Esophagus muscularis mucosa (tissue), 4 donors: ENCODE measurements at regions not wholly inside any gene's neighbourhood (a gene's known extent, or its start where the extent isn't known, plus 50 kb on each side); places are given as distances from the start of the nearest gene placed in this dataset.

Source experiments
- DNase-seq: peaks from one replicate; pipeline ENCODE4 v3.0.0-alpha.2; 2017; ENCODE audit errors: extremely low spot score
- H3K27ac ChIP-seq, 4 donors: fragments of 200-600 bp; sonication (generic); replicated peaks in 1 of 4; 1 replicate in 3 of 4; 2 replicates in 1 of 4; pipeline ENCODE4 v1.5.1; 2016 to 2019; ENCODE audit warnings: mild to moderate bottlenecking in 1 of 4
- H3K27me3 ChIP-seq, 4 donors: fragments of 200-600 bp; sonication (generic); one replicate each; pipeline versions ENCODE4 v1.5.1 to v1.6.0; 2016 to 2019
- H3K36me3 ChIP-seq, 4 donors: fragments of 200-600 bp; sonication (generic); one replicate each; pipeline ENCODE4 v1.5.1; 2016 to 2019
- H3K4me1 ChIP-seq, 4 donors: fragments of 200-600 bp; sonication (generic); one replicate each; pipeline ENCODE4 v1.5.1; 2016 to 2019
- H3K4me3 ChIP-seq, 4 donors: fragments of 200-600 bp; sonication (generic); 1 replicate in 2 of 4; 2 replicates in 2 of 4; pipeline ENCODE4 v1.5.1; 2016 to 2019; ENCODE audit warnings: mild to moderate bottlenecking in 4 of 4, moderate library complexity in 1 of 4
- H3K9me3 ChIP-seq, 4 donors: fragments of 200-600 bp; sonication (generic); 1 replicate in 3 of 4; 2 replicates in 1 of 4; pipeline ENCODE4 v1.5.1; 2016 to 2019
- EP300 ChIP-seq: sonication (generic); formaldehyde crosslinking; IDR thresholded peaks from one replicate; pipeline ENCODE4 v1.6.1; 2017; ENCODE audit warnings: antibody characterized with exemption
- POLR2A ChIP-seq: fragments of 450-650 bp; IDR thresholded peaks from one replicate; pipeline ENCODE4 v1.6.1; 2017; ENCODE audit warnings: antibody characterized with exemption, moderate library complexity, mild to moderate bottlenecking, low read depth
- POLR2AphosphoS5 ChIP-seq, 2 donors: sonication (generic); formaldehyde crosslinking; IDR thresholded peaks; one replicate each; pipeline ENCODE4 v1.6.1; 2017; ENCODE audit warnings: antibody characterized with exemption in 2 of 2
- WGBS: methylation state at CpG from one replicate; pipeline ENCODE4 v1.1.5; 2018; 5-methylcytosine and 5-hydroxymethylcytosine counted together
- intact Hi-C: fragments of 100-400 bp; cut with DNase I; formaldehyde crosslinking; loops from one replicate; pipeline ENCODE4 v1.15.1; 2023
- TF ChIP-seq, protein P1 (sequence below), 3 experiments: fragments of 200-600 bp in 2 of 3; fragments of 450-650 bp in 1 of 3; sonication (generic) in 2 of 3; IDR thresholded peaks; one replicate each; pipeline ENCODE4 v1.5.1; 2017 to 2019; ENCODE audit warnings: antibody characterized with exemption in 3 of 3, mild to moderate bottlenecking in 2 of 3, moderate library complexity in 1 of 3

GRCh38 chr18:67280486-67281242 lies 235.9 kb downstream of the DSEL start:
- intact Hi-C loops = no loop called here
- TF ChIP-seq POLR2AphosphoS5 (IDR thresholded peaks at IDR 0.05) (no peak), EP300 (no peak), POLR2A (no peak)
- TF ChIP-seq, protein P1, sequence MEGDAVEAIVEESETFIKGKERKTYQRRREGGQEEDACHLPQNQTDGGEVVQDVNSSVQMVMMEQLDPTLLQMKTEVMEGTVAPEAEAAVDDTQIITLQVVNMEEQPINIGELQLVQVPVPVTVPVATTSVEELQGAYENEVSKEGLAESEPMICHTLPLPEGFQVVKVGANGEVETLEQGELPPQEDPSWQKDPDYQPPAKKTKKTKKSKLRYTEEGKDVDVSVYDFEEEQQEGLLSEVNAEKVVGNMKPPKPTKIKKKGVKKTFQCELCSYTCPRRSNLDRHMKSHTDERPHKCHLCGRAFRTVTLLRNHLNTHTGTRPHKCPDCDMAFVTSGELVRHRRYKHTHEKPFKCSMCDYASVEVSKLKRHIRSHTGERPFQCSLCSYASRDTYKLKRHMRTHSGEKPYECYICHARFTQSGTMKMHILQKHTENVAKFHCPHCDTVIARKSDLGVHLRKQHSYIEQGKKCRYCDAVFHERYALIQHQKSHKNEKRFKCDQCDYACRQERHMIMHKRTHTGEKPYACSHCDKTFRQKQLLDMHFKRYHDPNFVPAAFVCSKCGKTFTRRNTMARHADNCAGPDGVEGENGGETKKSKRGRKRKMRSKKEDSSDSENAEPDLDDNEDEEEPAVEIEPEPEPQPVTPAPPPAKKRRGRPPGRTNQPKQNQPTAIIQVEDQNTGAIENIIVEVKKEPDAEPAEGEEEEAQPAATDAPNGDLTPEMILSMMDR (IDR thresholded peaks at IDR 0.05) = no peak
- no peaks in the 10 kb centered on the region for H3K27me3 ChIP-seq
- no peak overlapping the region for H3K27ac ChIP-seq
- H3K4me1 ChIP-seq = no peaks in the 10 kb centered on the region
- WGBS = 77% methylated on average over 5 of the region's 5 CpGs
- H3K9me3 ChIP-seq = no peaks in the 10 kb centered on the region
- DNase-seq = no peak
- no peak overlapping the region for H3K4me3 ChIP-seq
- H3K36me3 ChIP-seq = no peaks in the 10 kb centered on the region

DNA sequence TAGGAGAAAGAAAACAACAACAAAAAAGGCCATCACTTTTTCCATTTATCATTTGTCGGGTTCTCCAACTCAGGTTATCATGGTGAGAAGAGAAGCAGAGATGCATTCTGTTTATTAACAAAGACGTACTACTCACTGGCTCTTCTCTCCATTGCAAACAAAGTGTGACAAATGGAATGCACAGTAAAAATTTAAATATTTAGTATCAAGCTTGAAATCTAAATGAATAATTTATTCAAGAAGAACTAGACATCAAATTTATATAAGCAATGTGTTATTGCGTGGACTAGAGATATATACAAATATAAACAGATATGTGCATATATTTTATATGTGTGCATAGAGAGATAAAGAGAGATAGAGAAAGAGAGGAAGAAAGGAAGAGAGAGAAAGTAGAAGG lies 236.5 kb downstream of the DSEL start:
- WGBS = 46% methylated on average over 3 of the region's 3 CpGs
- H3K27me3 ChIP-seq = no peaks in the 10 kb centered on the region
- intact Hi-C loops = no loop called here

DNA sequence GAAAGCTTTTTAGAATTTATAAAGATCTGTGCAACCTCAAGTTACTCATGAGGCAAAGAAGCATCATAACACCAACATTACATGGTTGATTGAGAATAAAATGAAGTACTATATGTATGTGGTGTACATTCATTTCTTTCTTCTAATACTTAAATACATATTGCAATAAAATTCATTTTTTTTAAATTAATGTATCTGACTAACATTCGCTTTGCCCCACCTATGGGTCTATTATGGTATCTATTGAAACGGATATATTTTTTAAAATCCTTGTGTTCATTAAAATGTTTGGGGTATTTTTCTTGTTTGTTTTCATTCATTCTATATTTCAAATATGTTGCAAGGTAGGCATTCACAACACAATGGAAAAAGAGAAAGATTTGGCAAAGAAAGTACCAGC lies 237.5 kb downstream of the DSEL start:
- no peak overlapping the region for H3K27ac ChIP-seq
- DNase-seq = no peak
- H3K27me3 ChIP-seq = no peaks in the 10 kb centered on the region
- intact Hi-C loops = no loop called here
- TF ChIP-seq POLR2AphosphoS5 (IDR thresholded peaks at IDR 0.05) = no peak
- TF ChIP-seq, protein P1 (IDR thresholded peaks at IDR 0.05) = no peak
- no peak for TF ChIP-seq EP300
- no peak for TF ChIP-seq POLR2A
- H3K36me3 ChIP-seq = no peaks in the 10 kb centered on the region
- no peak overlapping the region for H3K4me3 ChIP-seq
- no peaks in the 10 kb centered on the region for H3K4me1 ChIP-seq
- 90% methylated on average over 2 of the region's 2 CpGs for WGBS
- no peaks in the 10 kb centered on the region for H3K9me3 ChIP-seq

More for the DNA sequence above, 236.5 kb downstream of the DSEL start:
- TF ChIP-seq, protein P1 (IDR thresholded peaks at IDR 0.05) = no peak
- TF ChIP-seq POLR2A (no peak), EP300 (no peak), POLR2AphosphoS5 (IDR thresholded peaks at IDR 0.05) (no peak)
- no peak overlapping the region for H3K27ac ChIP-seq
- H3K9me3 ChIP-seq = no peaks in the 10 kb centered on the region
- no peaks in the 10 kb centered on the region for H3K36me3 ChIP-seq
- no peaks in the 10 kb centered on the region for H3K4me1 ChIP-seq
- H3K4me3 ChIP-seq = no peak overlapping the region
- DNase-seq = no peak

GRCh38 chr18:67276638-67277037 lies 239.9 kb downstream of the DSEL start:
- Histone ChIP-seq H3K4me1 (no peaks in the 10 kb centered on the region), H3K36me3 (no peaks in the 10 kb centered on the region), H3K9me3 (no peaks in the 10 kb centered on the region), H3K27me3 (no peaks in the 10 kb centered on the region), H3K4me3 (no peak overlapping the region), H3K27ac (no peak overlapping the region)
- no peak for TF ChIP-seq POLR2AphosphoS5 (IDR thresholded peaks at IDR 0.05)
- TF ChIP-seq POLR2A = no peak
- intact Hi-C loops = no loop called here
- DNase-seq = no peak
- WGBS = 77% methylated on average over 4 of the region's 4 CpGs

DNA sequence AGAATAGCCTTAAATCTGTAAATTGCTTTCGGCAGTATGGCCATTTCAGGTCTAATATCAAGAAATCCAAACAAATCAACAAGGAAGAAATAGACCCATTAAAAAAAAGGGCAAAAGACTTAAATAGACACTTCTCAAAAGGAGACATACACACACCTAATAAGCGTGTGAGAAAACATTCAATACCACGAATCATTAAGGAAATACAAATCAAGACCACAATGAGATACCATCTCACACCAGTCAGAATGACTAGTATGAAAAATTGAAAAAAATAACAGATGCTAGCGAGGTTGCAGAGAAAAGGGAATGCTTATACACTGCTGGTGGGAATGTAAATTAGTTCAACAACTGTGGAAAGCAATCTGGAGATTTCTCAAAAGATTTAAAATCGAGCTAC lies 243.2 kb downstream of the DSEL start:
- no peak for TF ChIP-seq POLR2AphosphoS5 (IDR thresholded peaks at IDR 0.05)
- Histone ChIP-seq H3K27me3 (no peaks in the 10 kb centered on the region), H3K4me1 (no peaks in the 10 kb centered on the region), H3K27ac (no peak overlapping the region), H3K9me3 (no peaks in the 10 kb centered on the region), H3K4me3 (no peak overlapping the region), H3K36me3 (no peaks in the 10 kb centered on the region)
- intact Hi-C loops = no loop called here
- no peak for DNase-seq
- WGBS = 82% methylated on average over 5 of the region's 5 CpGs

DNA sequence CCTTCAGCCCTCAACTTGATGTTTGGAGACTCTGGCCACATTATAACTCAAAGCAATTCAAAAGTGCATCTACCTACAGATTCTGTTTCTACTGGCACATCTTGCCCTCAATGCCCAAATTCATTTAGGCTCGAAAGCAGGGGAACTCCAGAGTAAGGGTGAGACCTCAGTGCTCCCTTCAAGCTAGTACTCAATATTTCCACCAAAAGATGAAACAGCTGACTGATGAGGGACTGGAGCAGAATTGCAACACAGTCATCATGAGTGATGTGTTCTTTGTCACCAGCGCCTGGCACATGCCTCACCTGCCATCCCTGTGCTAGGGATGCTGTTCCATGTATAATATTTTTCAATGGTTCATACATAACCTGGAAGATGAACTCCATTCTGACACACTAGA lies 247.3 kb downstream of the DSEL start:
- intact Hi-C loops = no loop called here
- no peak for DNase-seq
- no peak overlapping the region for H3K27ac ChIP-seq
- peaks cover 0 to 12% (median 1%) of the 10 kb centered on the region in 4 donors for H3K4me1 ChIP-seq
- WGBS = 83% methylated on average over 2 of the region's 2 CpGs
- H3K36me3 ChIP-seq = no peaks in the 10 kb centered on the region
- H3K27me3 ChIP-seq = no peaks in the 10 kb centered on the region
- no peaks in the 10 kb centered on the region for H3K9me3 ChIP-seq
- H3K4me3 ChIP-seq = no peak overlapping the region
- TF ChIP-seq, protein P1 (IDR thresholded peaks at IDR 0.05) = no peak
- TF ChIP-seq POLR2AphosphoS5 (IDR thresholded peaks at IDR 0.05) (no peak), POLR2A (no peak), EP300 (no peak)
